HCT116 (cell line): ENCODE measurements at regions not wholly inside any gene's neighbourhood (a gene's known extent, or its start where the extent isn't known, plus 50 kb on each side); places are given as distances from the start of the nearest gene placed in this dataset.

Experiments
- CEBPB ChIP-seq: IDR thresholded peaks from 2 replicates; pipeline ENCODE4 v1.6.1; 2012; ENCODE audit warnings: low read depth
- CTCF ChIP-seq, 3 experiments: fragments of 200-600 bp in 1 of 3; sonication (generic) in 1 of 3; IDR thresholded peaks in 2 of 3; conservative IDR thresholded peaks in 1 of 3; 2 replicates each; pipeline ENCODE4 v1.5.1; 2012 to 2017; ENCODE audit warnings: low read depth in 2 of 3, low read length in 2 of 3, antibody characterized with exemption in 1 of 3, borderline replicate concordance in 1 of 3, control low read depth in 1 of 3, mild to moderate bottlenecking in 1 of 3, mixed read lengths in 1 of 3, mixed run types in 1 of 3, moderate library complexity in 1 of 3; ENCODE audit not compliant: insufficient read depth in 1 of 3
- EZH2phosphoT487 ChIP-seq: fragments of 200-600 bp; IDR thresholded peaks from 2 replicates; pipeline ENCODE4 v1.6.1; 2018; ENCODE audit warnings: antibody characterized with exemption, borderline replicate concordance
- JUND ChIP-seq: IDR thresholded peaks from 2 replicates; pipeline ENCODE4 v1.6.1; 2012
- POLR2A ChIP-seq: IDR thresholded peaks from 2 replicates; pipeline ENCODE4 v1.7.0; 2011; ENCODE audit warnings: borderline replicate concordance; ENCODE audit not compliant: insufficient read depth, insufficient read length; ENCODE audit errors: extremely low read depth
- POLR2AphosphoS5 ChIP-seq: IDR thresholded peaks from 2 replicates; pipeline ENCODE4 v1.6.1; 2011; ENCODE audit warnings: mild to moderate bottlenecking, low read depth, low read length, moderate library complexity
- REST ChIP-seq: IDR thresholded peaks from 2 replicates; pipeline ENCODE4 v1.6.1; 2012; ENCODE audit warnings: low read depth
- SIN3A ChIP-seq: IDR thresholded peaks from 2 replicates; pipeline ENCODE4 v1.6.1; 2012; ENCODE audit warnings: low read depth
- SP1 ChIP-seq: IDR thresholded peaks from 2 replicates; pipeline ENCODE4 v1.6.1; 2012; ENCODE audit warnings: low read depth
- TCF7L2 ChIP-seq: IDR thresholded peaks from 2 replicates; pipeline ENCODE4 v1.7.0; 2011; ENCODE audit warnings: borderline replicate concordance, inconsistent platforms; ENCODE audit not compliant: insufficient read depth, insufficient read length; ENCODE audit errors: extremely low read depth
- YY1 ChIP-seq: IDR thresholded peaks from 2 replicates; pipeline ENCODE4 v1.6.1; 2011; ENCODE audit warnings: low read length, low read depth, moderate library complexity, mild to moderate bottlenecking; ENCODE audit not compliant: insufficient replicate concordance; ENCODE audit errors: extremely low read depth
- TF ChIP-seq, protein P1 (sequence below): IDR thresholded peaks from 2 replicates; pipeline ENCODE4 v1.6.1; 2012

GRCh38 chr4:144489831-144490230 is 156.1 kb upstream of the HHIP start:
- TF ChIP-seq CTCF (IDR thresholded peaks at IDR 0.05 in 2 of 3, conservative IDR thresholded peaks at IDR 0.05 in 1 of 3; ENCODE audit: borderline replicate concordance in 1 of 3, insufficient read depth in 1 of 3, low read depth in 2 of 3, low read length in 2 of 3) (no peak), REST (no peak), POLR2A (no peak), TCF7L2 (no peak), SP1 (no peak), EZH2phosphoT487 (no peak), SIN3A (no peak), CEBPB (no peak), JUND (no peak), POLR2AphosphoS5 (no peak), YY1 (no peak)
- TF ChIP-seq, protein P1, sequence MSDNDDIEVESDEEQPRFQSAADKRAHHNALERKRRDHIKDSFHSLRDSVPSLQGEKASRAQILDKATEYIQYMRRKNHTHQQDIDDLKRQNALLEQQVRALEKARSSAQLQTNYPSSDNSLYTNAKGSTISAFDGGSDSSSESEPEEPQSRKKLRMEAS: no peak
